GM18505 (cell line): ENCODE measurements at regions not wholly inside any gene's neighbourhood (a gene's known extent, or its start where the extent isn't known, plus 50 kb on each side); places are given as distances from the start of the nearest gene placed in this dataset.

Experiments
- ATAC-seq: cut with Tn5 transposase; IDR thresholded peaks from one replicate; pipeline ENCODE4 v1.9.1; 2021; ENCODE audit not compliant: unreplicated experiment
- POLR2A ChIP-seq: IDR thresholded peaks from 4 replicates; pipeline ENCODE4 v1.6.1; 2011; ENCODE audit warnings: borderline replicate concordance; ENCODE audit not compliant: insufficient read depth, insufficient read length; ENCODE audit errors: extremely low read depth

- TF ChIP-seq POLR2A = no peak
- ATAC-seq = peak; percentile 61
Observed at GRCh38 chr1:82819234-82819633, 1018.5 kb downstream of the ADGRL2 start.

- no peak for ATAC-seq
Observed at GRCh38 chr1:82818586-82818985, 1017.9 kb downstream of the ADGRL2 start.

GRCh38 chr1:82813386-82813785 is 1012.7 kb downstream of the ADGRL2 start:
- no peak for ATAC-seq
- no peak for TF ChIP-seq POLR2A

More at GRCh38 chr1:82818586-82818985, 1017.9 kb downstream of the ADGRL2 start:
- TF ChIP-seq POLR2A = no peak

- no peak for TF ChIP-seq POLR2A
- ATAC-seq = no peak
Observed at GRCh38 chr1:82810601-82811000, 1009.9 kb downstream of the ADGRL2 start.

- ATAC-seq = no peak
- no peak for TF ChIP-seq POLR2A
Observed at GRCh38 chr1:82807563-82807962, 1006.8 kb downstream of the ADGRL2 start.

GRCh38 chr1:82806133-82806532 is 1005.4 kb downstream of the ADGRL2 start:
- TF ChIP-seq POLR2A = no peak
- ATAC-seq = no peak

GRCh38 chr1:82801176-82801575 is 1000.4 kb downstream of the ADGRL2 start:
- no peak for TF ChIP-seq POLR2A

GRCh38 chr1:82800721-82801120 is 1000.0 kb downstream of the ADGRL2 start:
- TF ChIP-seq POLR2A = no peak
- ATAC-seq = no peak

More at GRCh38 chr1:82801176-82801575, 1000.4 kb downstream of the ADGRL2 start:
- ATAC-seq = no peak

- no peak for ATAC-seq
- no peak for TF ChIP-seq POLR2A
Observed at GRCh38 chr1:82799261-82799660, 998.5 kb downstream of the ADGRL2 start.

- ATAC-seq = no peak
- TF ChIP-seq POLR2A = no peak
Observed at GRCh38 chr1:82795508-82796149, 994.9 kb downstream of the ADGRL2 start.

- TF ChIP-seq POLR2A = no peak
- no peak for ATAC-seq
Observed at GRCh38 chr1:82792151-82792550, 991.4 kb downstream of the ADGRL2 start.

GRCh38 chr1:82790556-82790955 is 989.8 kb downstream of the ADGRL2 start:
- TF ChIP-seq POLR2A = no peak
- ATAC-seq = no peak

- ATAC-seq = no peak
- TF ChIP-seq POLR2A = no peak
Observed at GRCh38 chr1:82788660-82789059, 987.9 kb downstream of the ADGRL2 start.

GRCh38 chr1:82788038-82788437 is 987.3 kb downstream of the ADGRL2 start:
- no peak for ATAC-seq
- no peak for TF ChIP-seq POLR2A

- no peak for ATAC-seq
- no peak for TF ChIP-seq POLR2A
Observed at GRCh38 chr1:82786883-82787282, 986.1 kb downstream of the ADGRL2 start.
